GM12878 (cell line): ENCODE measurements at regions not wholly inside any gene's neighbourhood (a gene's known extent, or its start where the extent isn't known, plus 50 kb on each side); places are given as distances from the start of the nearest gene placed in this dataset.

Source experiments
- ATAC-seq: fragments of 200-7000 bp; cut with Tn5 transposase; 3 replicates; pipeline ENCODE4 v1.9.1; 2020; ENCODE audit warnings: mild to moderate bottlenecking, moderate library complexity
- BruUV-seq: library from RNA; stranded (reverse); fragments of 400-500 nt; replicated peaks from 2 replicates; lab custom pipeline; 2021; lab: Mats Ljungman, UMichigan
- CTCF ChIA-PET: fragments of 300-600 bp; sonication (Branson Sonifier 250); formaldehyde crosslinking; extraction: SDS; loops from one replicate; lab custom pipeline; 2021; ENCODE audit warnings: inconsistent platforms; lab: Yijun Ruan, JAX
- POLR2A ChIA-PET: fragments of 350-600 bp; formaldehyde crosslinking; extraction: SDS; loops from one replicate; lab custom pipeline; 2021; ENCODE audit warnings: inconsistent platforms; lab: Charles Lee
- RAD21 ChIA-PET: fragments of 300-600 bp; sonication (Branson Sonifier 250); formaldehyde crosslinking; loops from one replicate; lab custom pipeline; 2023; ENCODE audit warnings: antibody characterized with exemption; ENCODE audit not compliant: unreplicated experiment; lab: Charles Lee
- SMC1A ChIA-PET: fragments of 300-600 bp; sonication (Branson Sonifier 250); formaldehyde crosslinking; loops from one replicate; lab custom pipeline; 2023; ENCODE audit not compliant: unreplicated experiment, uncharacterized antibody; lab: Charles Lee
- DNase-seq: peaks from one replicate; pipeline ENCODE4 v3.0.0-alpha.2; 2011; ENCODE audit warnings: low read depth, low spot score
- FAIRE-seq: peaks from 3 replicates; lab custom pipeline; 2011; peaks lifted over from hg19 to GRCh38; lab: Jason Lieb, UNC
- H2AFZ ChIP-seq: 2 replicates; pipeline ENCODE4 v1.6.0; 2011; ENCODE audit warnings: low read depth, low read length, control low read depth; ENCODE audit not compliant: control insufficient read depth
- H3K27ac ChIP-seq: 2 replicates; pipeline ENCODE4 v1.5.1; 2011; ENCODE audit warnings: control low read depth; ENCODE audit not compliant: control insufficient read depth, insufficient read depth
- H3K27me3 ChIP-seq, 2 experiments: replicated peaks in 1 of 2; 2 replicates each; pipeline versions ENCODE4 v1.6.0 to v1.6.1; 2011; ENCODE audit warnings: low read length in 1 of 2; ENCODE audit not compliant: control insufficient read depth in 2 of 2, insufficient read depth in 2 of 2
- H3K36me3 ChIP-seq, 2 experiments: 2 replicates each; pipeline ENCODE4 v1.5.1; 2011; ENCODE audit warnings: low read length in 1 of 2; ENCODE audit not compliant: control insufficient read depth in 2 of 2, insufficient read depth in 2 of 2
- H3K4me1 ChIP-seq: 2 replicates; pipeline ENCODE4 v1.6.1; 2011; ENCODE audit warnings: mild to moderate bottlenecking, low read length, moderate library complexity, mixed read lengths; ENCODE audit not compliant: control insufficient read depth, insufficient read depth
- H3K4me2 ChIP-seq: 2 replicates; pipeline ENCODE4 v1.6.0; 2011; ENCODE audit warnings: control low read depth; ENCODE audit not compliant: control insufficient read depth, insufficient read depth
- H3K4me3 ChIP-seq: fragments of 200-600 bp; sonication (generic); 2 replicates; pipeline ENCODE4 v1.5.1; 2016
- H3K79me2 ChIP-seq: 2 replicates; pipeline ENCODE4 v1.6.0; 2011; ENCODE audit warnings: low read length; ENCODE audit not compliant: control insufficient read depth, insufficient read depth
- H3K9ac ChIP-seq: 2 replicates; pipeline ENCODE4 v1.8.0; 2011; ENCODE audit warnings: low read length, control low read depth, mixed read lengths; ENCODE audit not compliant: control insufficient read depth, insufficient read depth
- H3K9me3 ChIP-seq: replicated peaks from 3 replicates; pipeline ENCODE4 v1.5.1; 2011; ENCODE audit warnings: mild to moderate bottlenecking, low read length; ENCODE audit not compliant: control insufficient read depth, insufficient read depth
- H4K20me1 ChIP-seq: 2 replicates; pipeline ENCODE4 v1.6.0; 2011; ENCODE audit not compliant: control insufficient read depth, insufficient read depth
- BCL3 ChIP-seq: IDR thresholded peaks from 2 replicates; pipeline ENCODE4 v1.6.1; 2011; ENCODE audit warnings: borderline replicate concordance, low read depth, mild to moderate bottlenecking, moderate library complexity, low read length; ENCODE audit not compliant: insufficient read depth, poor library complexity, severe bottlenecking
- CBX3 ChIP-seq: fragments of 200-600 bp; sonication (generic); IDR thresholded peaks from 2 replicates; pipeline ENCODE4 v1.6.1; 2016; ENCODE audit warnings: low read depth, borderline replicate concordance
- IKZF2 ChIP-seq, 2 experiments: fragments of 450-650 bp; IDR thresholded peaks; 2 replicates each; pipeline ENCODE4 v1.6.1; 2017; ENCODE audit warnings: mild to moderate bottlenecking in 2 of 2, moderate library complexity in 2 of 2
- PAX8 ChIP-seq: fragments of 450-650 bp; IDR thresholded peaks from 2 replicates; pipeline ENCODE4 v1.6.1; 2017; ENCODE audit warnings: mild to moderate bottlenecking, moderate library complexity
- YY1 ChIP-seq: IDR thresholded peaks from 2 replicates; pipeline ENCODE4 v1.6.1; 2011; ENCODE audit warnings: low read depth, mild to moderate bottlenecking, low read length
- ZBTB11 ChIP-seq: fragments of 450-650 bp; formaldehyde crosslinking; IDR thresholded peaks from 2 replicates; pipeline ENCODE4 v1.5.0; 2022; ENCODE audit warnings: mild to moderate bottlenecking, missing genetic modification characterization
- WGBS: methylation state at CpG from one replicate; pipeline ENCODE4 v1.1.6; 2016; ENCODE audit warnings: low lambda C conversion rate; ENCODE audit not compliant: insufficient replicate concordance, insufficient coverage; ENCODE audit errors: missing lambda C conversion rate; 5-methylcytosine and 5-hydroxymethylcytosine counted together
- in situ Hi-C: fragments of 300-500 bp; cut with MboI; formaldehyde crosslinking; loops from 9 replicates; pipeline ENCODE4 v1.14.3; 2018; ENCODE audit warnings: mixed read lengths
- intact Hi-C: fragments of 100-400 bp; cut with micrococcal nuclease; formaldehyde crosslinking; loops from one replicate; pipeline ENCODE4 v1.14.2; 2022; ENCODE audit not compliant: unreplicated experiment

- TF ChIP-seq ZBTB11 (CRISPR knock-in tag), result no peak
Observed at GRCh38 chr10:71058308-71058707, 154.1 kb upstream of the UNC5B start (continued).

GRCh38 chr10:71059054-71059818 is 153.1 kb upstream of the UNC5B start:
- intact Hi-C loops, result no loop called here
- RAD21 ChIA-PET, result no interaction called here
- TF ChIP-seq CBX3, result no peak
- TF ChIP-seq YY1, result no peak
- no peak for TF ChIP-seq BCL3
- no peak for TF ChIP-seq PAX8
- TF ChIP-seq IKZF2 (IDR thresholded peaks at IDR 0.05), result no peak
- TF ChIP-seq, all 136 proteins: peak for 0
- Histone ChIP-seq H3K27me3 (no peaks in the 10 kb centered on the region; a peak in 1 of 4 replicates), H3K4me1 (no peaks in the 10 kb centered on the region), H3K36me3 (no peaks in the 10 kb centered on the region), H3K79me2 (no peaks in the 10 kb centered on the region), H3K9ac (no peak overlapping the region), H4K20me1 (no peaks in the 10 kb centered on the region), H3K4me3 (no peak overlapping the region), H3K27ac (no peak overlapping the region), H3K4me2 (no peak overlapping the region), H2AFZ (no peak overlapping the region), H3K9me3 (no peaks in the 10 kb centered on the region)
- ChIA-PET CTCF (no interaction called here), POLR2A (no interaction called here), SMC1A (no interaction called here)
- FAIRE-seq (no peak), ATAC-seq (no peak), DNase-seq (no peak)
- in situ Hi-C loops, result no loop called here
- WGBS, result 39% methylated on average over 12 of the region's 12 CpGs
- BruUV-seq, result no TSS peak
